ENCODE measurements at regions not wholly inside any gene's neighbourhood (a gene's known extent, or its start where the extent isn't known, plus 50 kb on each side); places are given as distances from the start of the nearest gene placed in this dataset.
"Not testable (repeated sequence)": the region's sequence is repeated elsewhere in the genome, so short reads cannot be mapped to it uniquely, and the experiment has no call there.

DNA sequence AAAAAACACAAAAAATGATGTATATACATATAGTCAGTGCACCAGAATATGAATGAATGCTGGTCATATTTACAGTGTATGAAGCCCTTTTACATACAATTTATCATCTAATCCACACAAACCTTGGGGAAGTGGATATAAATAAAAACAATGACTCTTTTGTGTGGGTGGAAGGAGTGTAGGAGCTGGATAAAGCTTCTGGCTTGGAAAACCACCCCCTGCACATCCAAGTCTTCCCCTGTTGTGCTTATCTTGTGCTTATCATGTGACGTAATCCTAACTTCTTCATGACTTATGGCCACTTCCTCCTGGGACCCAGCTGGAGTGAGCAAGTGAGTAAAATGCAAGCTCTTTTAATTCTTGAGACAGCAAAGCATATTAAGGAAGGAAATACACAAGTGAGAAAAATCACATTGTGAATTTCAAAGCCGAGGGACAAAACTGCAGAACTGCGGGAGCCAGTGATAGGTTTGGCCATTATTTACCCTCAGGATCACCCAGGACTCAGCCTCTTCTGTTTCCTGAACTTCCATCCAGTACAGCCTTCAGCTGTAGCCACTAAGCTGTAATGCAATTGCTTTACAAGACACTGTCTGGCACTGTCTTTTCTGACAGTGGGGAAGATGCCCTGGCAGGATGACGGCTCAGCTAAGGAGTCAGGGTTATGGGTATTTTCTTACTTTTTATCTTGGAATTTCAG is 104.0 kb upstream of the PPM1J start:
- no peak for DNase-seq (ENCODE audit: low read depth, low spot score)

- DNase-seq (ENCODE audit: low read depth, low spot score), result no peak
Measured at GRCh38 chr1:112817555-112818373, 102.6 kb upstream of the PPM1J start.

GRCh38 chr1:112815376-112815775 is 100.2 kb upstream of the PPM1J start:
- no peak for DNase-seq (ENCODE audit: low read depth, low spot score)

- DNase-seq (ENCODE audit: low read depth, low spot score), result not testable (repeated sequence)
Measured at GRCh38 chr1:112814645-112815044, 99.5 kb upstream of the PPM1J start.

- DNase-seq (ENCODE audit: low read depth, low spot score), result peak; percentile 37
Measured at GRCh38 chr1:112808861-112809684, 93.9 kb upstream of the PPM1J start.

DNA sequence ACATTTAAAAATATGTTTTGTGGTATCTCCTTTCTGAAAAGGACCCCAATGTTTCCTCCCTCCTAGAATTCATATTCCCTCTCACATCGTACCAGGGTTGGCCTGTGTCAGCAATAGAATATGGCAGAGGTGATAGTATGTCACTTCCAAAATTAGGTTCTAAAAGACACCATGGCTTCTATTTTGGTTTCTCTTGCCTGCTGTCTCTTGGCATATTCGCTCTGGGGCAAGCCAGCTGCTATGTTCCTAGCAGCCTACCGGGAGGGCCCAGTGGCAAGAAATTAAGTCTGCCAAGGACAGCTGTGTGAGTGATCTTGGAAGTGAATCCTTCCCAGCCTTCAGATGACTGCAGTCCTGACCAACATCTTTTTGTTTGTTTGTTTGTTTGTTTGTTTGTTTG is 92.9 kb upstream of the PPM1J start:
- no peak for DNase-seq (ENCODE audit: low read depth, low spot score)

DNA sequence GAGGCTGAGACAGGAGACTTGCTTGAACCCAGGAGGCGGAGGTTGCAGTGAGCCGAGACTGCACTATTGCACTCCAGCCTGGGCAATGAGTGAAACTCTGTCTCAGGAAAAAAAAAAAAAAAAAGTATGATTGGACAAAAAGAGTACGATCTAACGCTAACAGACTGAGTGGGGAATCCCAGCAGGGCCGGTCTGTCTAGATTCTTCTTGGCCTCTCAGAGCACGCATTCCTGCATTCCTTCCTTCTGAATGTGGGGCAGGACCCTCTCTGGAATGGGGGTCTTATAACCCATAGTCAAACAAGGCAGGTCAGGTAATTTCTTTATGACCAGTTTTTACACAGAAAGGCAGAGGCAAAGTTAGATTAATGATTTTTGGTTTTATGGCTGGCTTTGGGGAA is 92.0 kb upstream of the PPM1J start:
- no peak for DNase-seq (ENCODE audit: low read depth, low spot score)

GRCh38 chr1:112806090-112806642 is 91.0 kb upstream of the PPM1J start:
- no peak for DNase-seq (ENCODE audit: low read depth, low spot score)

DNA sequence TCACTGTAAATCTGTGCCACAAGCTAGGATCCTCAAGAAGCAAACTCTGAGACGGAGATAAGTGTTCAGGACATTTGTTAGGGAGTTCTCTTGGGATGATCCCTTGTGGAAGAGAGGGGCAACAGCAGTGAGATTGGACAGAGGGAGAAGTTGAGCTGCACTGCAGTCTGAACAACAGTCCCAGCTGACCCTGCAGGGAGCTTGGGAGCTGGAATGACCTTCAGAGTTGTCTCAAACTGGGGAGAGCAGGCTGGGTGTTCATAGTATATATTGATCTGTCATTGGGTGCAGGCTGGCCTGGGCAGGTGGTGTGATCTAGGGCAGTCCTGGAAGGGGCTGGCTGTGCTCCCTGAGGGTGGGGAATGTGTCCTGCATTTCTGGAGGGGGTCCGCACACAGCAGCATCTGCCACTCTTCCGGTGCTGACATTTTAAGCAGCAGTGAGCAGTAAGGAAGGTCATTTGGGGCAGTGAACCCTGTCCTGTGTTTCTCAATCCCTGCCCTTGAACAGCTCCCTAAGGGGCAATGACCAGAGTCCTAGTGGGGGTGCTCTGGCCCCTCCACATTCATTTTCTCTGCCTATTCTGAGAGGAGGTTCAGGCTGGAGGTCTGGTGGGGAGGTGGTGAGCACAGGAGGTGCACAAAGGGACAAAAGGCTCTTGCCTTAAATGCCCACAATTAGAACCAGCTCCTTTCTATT is 90.2 kb upstream of the PPM1J start:
- no peak for DNase-seq (ENCODE audit: low read depth, low spot score)

- no peak for DNase-seq (ENCODE audit: low read depth, low spot score)
Measured at GRCh38 chr1:112803906-112804762, 89.0 kb upstream of the PPM1J start.

GRCh38 chr1:112800289-112800688 is 85.2 kb upstream of the PPM1J start:
- no peak for DNase-seq (ENCODE audit: low read depth, low spot score)

- DNase-seq (ENCODE audit: low read depth, low spot score), result no peak
Measured at GRCh38 chr1:112798292-112798691, 83.2 kb upstream of the PPM1J start.

GRCh38 chr1:112797224-112797623 is 82.1 kb upstream of the PPM1J start:
- no peak for DNase-seq (ENCODE audit: low read depth, low spot score)

DNA sequence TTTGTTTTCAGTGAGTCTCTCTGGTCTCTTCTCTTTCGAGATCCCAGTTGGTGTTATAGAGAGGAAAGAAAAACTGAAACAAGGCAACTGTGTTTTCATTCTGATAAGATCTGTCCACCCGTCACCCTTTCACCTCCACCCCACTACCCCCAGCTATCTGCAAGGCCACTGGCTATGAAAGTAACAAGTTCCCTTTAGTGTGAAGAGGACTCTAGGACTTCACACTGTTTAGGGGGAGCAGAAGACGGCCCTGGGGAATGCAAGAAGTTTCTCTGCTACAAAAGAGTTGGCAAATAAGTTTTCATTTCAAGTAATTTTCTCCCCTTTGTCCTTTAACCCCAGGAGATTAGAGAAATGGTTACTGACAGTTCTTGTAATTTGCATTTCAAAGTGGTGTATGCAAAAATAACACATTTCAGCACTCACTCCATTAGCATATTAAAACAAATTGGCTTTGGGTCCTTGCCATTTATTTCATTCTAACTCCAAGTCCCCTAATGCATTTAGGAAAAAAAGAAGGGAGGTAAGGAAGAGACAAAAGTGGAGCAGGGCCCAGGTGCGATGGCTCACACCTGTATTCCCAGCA is 79.6 kb upstream of the PPM1J start:
- no peak for DNase-seq (ENCODE audit: low read depth, low spot score)

- DNase-seq (ENCODE audit: low read depth, low spot score), result no peak
Measured at GRCh38 chr1:112793631-112794565, 78.8 kb upstream of the PPM1J start.

- DNase-seq (ENCODE audit: low read depth, low spot score), result no peak
Measured at GRCh38 chr1:112791723-112792104, 76.6 kb upstream of the PPM1J start.

- no peak for DNase-seq (ENCODE audit: low read depth, low spot score)
Measured at GRCh38 chr1:112790920-112791722, 76.0 kb upstream of the PPM1J start.

DNA sequence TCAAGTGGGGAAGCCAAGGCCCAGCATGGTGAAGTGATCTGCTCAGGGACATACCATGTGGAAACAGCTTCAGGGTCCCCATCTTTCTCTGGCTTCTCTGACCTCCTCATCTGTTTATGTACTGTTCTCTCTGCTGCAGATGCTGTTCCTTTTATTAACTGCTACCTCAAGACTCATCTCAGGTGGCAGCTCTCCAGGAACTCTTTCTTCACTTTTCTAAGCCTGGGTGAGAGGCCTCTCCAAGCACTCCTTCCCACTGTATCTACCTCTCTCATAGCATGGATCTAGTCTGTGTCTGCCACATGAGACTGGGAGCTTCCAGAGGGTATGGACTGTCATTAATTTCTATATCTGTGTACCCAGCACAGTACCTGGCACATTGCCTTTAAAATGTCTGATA is 73.4 kb upstream of the PPM1J start:
- DNase-seq (ENCODE audit: low read depth, low spot score), result no peak

Measured in activated CD4-positive, CD25-positive, alpha-beta regulatory T cell treated with anti-CD3 and anti-CD28 coated beads, Interleukin-2, amount 50 U/mL, for 16 hours (primary cell).